Uterus (tissue), 3 donors: ENCODE measurements at regions not wholly inside any gene's neighbourhood (a gene's known extent, or its start where the extent isn't known, plus 50 kb on each side); places are given as distances from the start of the nearest gene placed in this dataset.
"Not testable (repeated sequence)": the region's sequence is repeated elsewhere in the genome, so short reads cannot be mapped to it uniquely, and the experiment has no call there.

Experiments used
- DNase-seq, 2 donors: peaks; one replicate each; pipeline ENCODE4 v3.0.0-alpha.2; 2019 to 2020
- H3K27ac ChIP-seq, 2 donors: fragments of 200-600 bp; sonication (generic); 1 replicate in 1 of 2; 2 replicates in 1 of 2; pipeline ENCODE4 v1.5.1; 2016 to 2018
- H3K27me3 ChIP-seq, 2 donors: fragments of 200-600 bp; sonication (generic); one replicate each; pipeline ENCODE4 v1.5.1; 2018 to 2019; ENCODE audit warnings: control low read depth in 1 of 2
- H3K36me3 ChIP-seq, 2 donors: fragments of 200-600 bp; sonication (generic); one replicate each; pipeline ENCODE4 v1.5.1; 2019; ENCODE audit warnings: control low read depth in 1 of 2
- H3K4me1 ChIP-seq, 2 donors: fragments of 200-600 bp; sonication (generic); one replicate each; pipeline ENCODE4 v1.5.1; 2018 to 2019; ENCODE audit warnings: control low read depth in 1 of 2
- H3K4me3 ChIP-seq, 2 donors: fragments of 200-600 bp; sonication (generic); 1 replicate in 1 of 2; 2 replicates in 1 of 2; pipeline ENCODE4 v1.5.1; 2018 to 2019; ENCODE audit warnings: mild to moderate bottlenecking in 1 of 2
- H3K9me3 ChIP-seq, 2 donors: fragments of 200-600 bp; sonication (generic); one replicate each; pipeline ENCODE4 v1.5.1; 2019; ENCODE audit warnings: control low read depth in 1 of 2
- POLR2A ChIP-seq, 2 donors: fragments of 450-650 bp; IDR thresholded peaks; one replicate each; pipeline ENCODE4 v1.6.1; 2016; ENCODE audit warnings: antibody characterized with exemption in 2 of 2, mild to moderate bottlenecking in 1 of 2, moderate library complexity in 1 of 2
- intact Hi-C: fragments of 100-400 bp; cut with DNase I; formaldehyde crosslinking; loops from one replicate; pipeline ENCODE4 v1.15.1; 2023; ENCODE audit warnings: low total_unique reads
- TF ChIP-seq, protein P1 (sequence below), 4 experiments: fragments of 200-600 bp in 2 of 4; fragments of 450-650 bp in 2 of 4; sonication (generic) in 2 of 4; IDR thresholded peaks; one replicate each; pipeline ENCODE4 v1.5.1; 2016 to 2019; ENCODE audit warnings: antibody characterized with exemption in 4 of 4, mild to moderate bottlenecking in 2 of 4, moderate library complexity in 1 of 4
- donor health status: DM: yes; HTN: yes; CAD: no.

DNA sequence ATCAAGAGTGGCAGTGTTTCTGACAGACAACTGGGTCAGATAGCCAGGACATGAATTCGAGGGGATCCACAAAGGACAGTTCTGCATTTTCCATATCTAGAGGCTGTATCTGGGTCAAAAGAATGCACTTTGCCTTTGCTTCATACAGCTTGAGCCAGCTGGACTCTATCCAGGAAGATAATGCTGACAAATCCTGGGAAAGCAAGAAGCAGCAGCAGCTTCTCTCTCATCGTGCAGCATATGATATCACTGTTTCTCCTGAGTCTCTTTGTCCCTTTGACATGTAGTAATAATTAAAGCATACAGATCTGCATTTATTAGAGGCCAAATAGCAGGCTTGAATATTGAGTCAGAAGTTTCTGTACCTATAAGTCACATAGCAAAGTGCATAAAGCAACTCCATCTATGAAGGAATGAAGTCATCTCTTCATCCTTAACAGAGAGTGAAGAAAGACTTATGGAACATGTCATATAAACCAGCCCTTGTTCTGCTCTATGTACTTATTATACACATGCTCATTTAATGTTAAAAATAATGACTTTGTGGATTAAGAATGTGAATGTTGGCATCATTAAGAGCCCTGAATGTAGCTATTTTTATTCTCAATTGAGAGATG is 236.8 kb upstream of the GBE1 start:
- intact Hi-C loops: no loop called here
- TF ChIP-seq POLR2A (IDR thresholded peaks at IDR 0.05): no peak
- TF ChIP-seq, protein P1, sequence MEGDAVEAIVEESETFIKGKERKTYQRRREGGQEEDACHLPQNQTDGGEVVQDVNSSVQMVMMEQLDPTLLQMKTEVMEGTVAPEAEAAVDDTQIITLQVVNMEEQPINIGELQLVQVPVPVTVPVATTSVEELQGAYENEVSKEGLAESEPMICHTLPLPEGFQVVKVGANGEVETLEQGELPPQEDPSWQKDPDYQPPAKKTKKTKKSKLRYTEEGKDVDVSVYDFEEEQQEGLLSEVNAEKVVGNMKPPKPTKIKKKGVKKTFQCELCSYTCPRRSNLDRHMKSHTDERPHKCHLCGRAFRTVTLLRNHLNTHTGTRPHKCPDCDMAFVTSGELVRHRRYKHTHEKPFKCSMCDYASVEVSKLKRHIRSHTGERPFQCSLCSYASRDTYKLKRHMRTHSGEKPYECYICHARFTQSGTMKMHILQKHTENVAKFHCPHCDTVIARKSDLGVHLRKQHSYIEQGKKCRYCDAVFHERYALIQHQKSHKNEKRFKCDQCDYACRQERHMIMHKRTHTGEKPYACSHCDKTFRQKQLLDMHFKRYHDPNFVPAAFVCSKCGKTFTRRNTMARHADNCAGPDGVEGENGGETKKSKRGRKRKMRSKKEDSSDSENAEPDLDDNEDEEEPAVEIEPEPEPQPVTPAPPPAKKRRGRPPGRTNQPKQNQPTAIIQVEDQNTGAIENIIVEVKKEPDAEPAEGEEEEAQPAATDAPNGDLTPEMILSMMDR (IDR thresholded peaks at IDR 0.05): no peak
- no peak for DNase-seq
- Histone ChIP-seq H3K27ac (no peak overlapping the region), H3K36me3 (no peaks in the 10 kb centered on the region), H3K27me3 (no peaks in the 10 kb centered on the region), H3K4me3 (no peak overlapping the region), H3K9me3 (no peaks in the 10 kb centered on the region), H3K4me1 (no peaks in the 10 kb centered on the region)

DNA sequence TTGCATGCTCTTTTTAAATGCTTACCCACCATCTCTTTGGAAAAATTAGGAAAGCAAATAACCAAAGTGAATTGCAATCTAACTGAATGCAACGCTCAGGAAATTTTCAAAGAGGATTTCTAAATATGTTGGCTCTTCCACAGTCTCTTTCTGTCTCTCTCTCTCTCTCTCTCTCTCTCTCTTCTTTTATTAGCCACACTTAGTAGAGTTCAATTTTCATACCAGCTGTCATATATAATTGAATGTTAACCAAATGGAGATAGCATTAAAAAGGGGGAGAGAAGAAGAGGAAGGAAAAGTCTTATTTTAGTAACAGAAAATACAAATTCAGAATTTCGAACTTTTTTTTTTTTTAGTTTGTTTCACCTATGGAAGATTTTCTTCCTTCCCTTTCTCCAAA is 235.9 kb upstream of the GBE1 start:
- TF ChIP-seq POLR2A (IDR thresholded peaks at IDR 0.05): no peak
- DNase-seq: no peak

DNA sequence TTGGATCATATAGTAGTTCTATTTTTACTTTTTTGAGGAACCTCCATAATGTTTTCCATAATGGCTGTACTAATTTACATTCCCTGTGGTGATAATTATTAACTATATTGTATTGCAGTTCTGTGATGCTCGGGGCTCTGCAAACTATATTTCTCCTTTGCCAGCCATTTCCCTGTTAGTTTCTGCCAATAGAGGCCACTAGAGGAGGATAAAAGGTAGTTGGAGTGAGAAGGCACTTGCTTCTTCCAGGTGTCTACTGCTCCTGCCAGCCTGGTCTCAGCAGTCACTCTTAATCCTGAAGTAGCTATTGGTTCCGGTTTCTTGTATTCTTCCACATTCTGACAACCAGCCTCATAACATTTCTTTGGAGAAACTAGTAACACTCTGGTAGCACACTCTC is 233.9 kb upstream of the GBE1 start:
- Histone ChIP-seq H3K36me3 (no peaks in the 10 kb centered on the region), H3K9me3 (no peaks in the 10 kb centered on the region), H3K4me3 (no peak overlapping the region), H3K27ac (no peak overlapping the region), H3K27me3 (no peaks in the 10 kb centered on the region), H3K4me1 (no peaks in the 10 kb centered on the region)
- intact Hi-C loops: no loop called here
- TF ChIP-seq POLR2A (IDR thresholded peaks at IDR 0.05): no peak
- TF ChIP-seq, protein P1 (IDR thresholded peaks at IDR 0.05): no peak
- no peak for DNase-seq

More for the DNA sequence above, 235.9 kb upstream of the GBE1 start:
- Histone ChIP-seq H3K36me3 (no peaks in the 10 kb centered on the region), H3K4me1 (no peaks in the 10 kb centered on the region), H3K9me3 (no peaks in the 10 kb centered on the region), H3K4me3 (no peak overlapping the region), H3K27ac (no peak overlapping the region), H3K27me3 (no peaks in the 10 kb centered on the region)
- intact Hi-C loops: no loop called here

- Histone ChIP-seq H3K4me3 (no peak overlapping the region), H3K9me3 (no peaks in the 10 kb centered on the region), H3K27ac (no peak overlapping the region), H3K36me3 (no peaks in the 10 kb centered on the region), H3K27me3 (no peaks in the 10 kb centered on the region), H3K4me1 (no peaks in the 10 kb centered on the region)
- TF ChIP-seq POLR2A (IDR thresholded peaks at IDR 0.05): no peak
- TF ChIP-seq, protein P1 (IDR thresholded peaks at IDR 0.05): no peak
- intact Hi-C loops: no loop called here
- no peak for DNase-seq
These were observed 228.3 kb upstream of the GBE1 start for GRCh38 chr3:81989758-81990157.

- no peak for TF ChIP-seq POLR2A (IDR thresholded peaks at IDR 0.05)
- TF ChIP-seq, protein P1 (IDR thresholded peaks at IDR 0.05): no peak
- H3K4me1 ChIP-seq: no peaks in the 10 kb centered on the region
- no peak for DNase-seq
- intact Hi-C loops: no loop called here
- H3K36me3 ChIP-seq: no peaks in the 10 kb centered on the region
- H3K27me3 ChIP-seq: no peaks in the 10 kb centered on the region
- H3K9me3 ChIP-seq: no peaks in the 10 kb centered on the region
- H3K27ac ChIP-seq: no peak overlapping the region
- H3K4me3 ChIP-seq: no peak overlapping the region
These were observed 227.8 kb upstream of the GBE1 start for GRCh38 chr3:81989274-81989673.

DNA sequence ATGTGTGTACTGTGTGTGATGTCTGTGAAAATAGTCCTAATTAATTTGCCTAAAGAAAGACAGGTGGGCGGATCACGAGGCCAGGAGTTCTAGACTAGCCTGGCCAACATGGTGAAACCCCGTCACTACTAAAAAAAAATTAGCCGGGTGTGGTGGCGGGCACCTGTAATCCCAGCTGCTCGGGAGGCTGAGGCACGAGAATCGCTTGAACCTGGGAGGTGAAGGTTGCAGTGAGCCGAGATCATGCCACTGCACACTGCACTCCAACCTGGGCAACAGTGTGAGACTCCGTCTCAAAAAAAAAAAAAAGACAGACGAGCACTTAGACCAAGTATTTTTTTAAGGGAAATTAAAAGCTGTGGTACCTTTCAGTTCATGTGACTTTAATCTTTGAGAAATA is 226.0 kb upstream of the GBE1 start:
- intact Hi-C loops, H3K4me1 ChIP-seq, H3K36me3 ChIP-seq: not testable (repeated sequence)

More for the DNA sequence above, 226.0 kb upstream of the GBE1 start:
- H3K27ac ChIP-seq, DNase-seq, H3K9me3 ChIP-seq, H3K27me3 ChIP-seq, H3K4me3 ChIP-seq: not testable (repeated sequence)
